ENCODE measurements at regions not wholly inside any gene's neighbourhood (a gene's known extent, or its start where the extent isn't known, plus 50 kb on each side); places are given as distances from the start of the nearest gene placed in this dataset.

- Histone ChIP-seq H3K4me3 (no peak overlapping the region), H3K36me3 (no peaks in the 10 kb centered on the region), H3K4me1 (no peaks in the 10 kb centered on the region), H3K27me3 (no peaks in the 10 kb centered on the region), H3K27ac (no peak overlapping the region), H3K9me3 (no peaks in the 10 kb centered on the region)
- TF ChIP-seq CTCF (IDR thresholded peaks at IDR 0.05), result no peak
- DNase-seq, result no peak
- intact Hi-C loops (cut with DNase I; ENCODE audit: low total_unique reads), result no loop called here
Measured at GRCh38 chr5:167730656-167731055, 560.8 kb upstream of the WWC1 start.

GRCh38 chr5:167731951-167732350 lies 559.5 kb upstream of the WWC1 start:
- no peak for TF ChIP-seq CTCF (IDR thresholded peaks at IDR 0.05)
- Histone ChIP-seq H3K4me1 (no peaks in the 10 kb centered on the region), H3K36me3 (no peaks in the 10 kb centered on the region), H3K27ac (no peak overlapping the region), H3K9me3 (no peaks in the 10 kb centered on the region), H3K27me3 (no peaks in the 10 kb centered on the region), H3K4me3 (no peak overlapping the region)
- intact Hi-C loops (cut with DNase I; ENCODE audit: low total_unique reads), result no loop called here
- no peak for DNase-seq

GRCh38 chr5:167732499-167732898 lies 558.9 kb upstream of the WWC1 start:
- no peak overlapping the region for H3K4me3 ChIP-seq
- intact Hi-C loops (cut with DNase I; ENCODE audit: low total_unique reads), result no loop called here
- no peaks in the 10 kb centered on the region for H3K4me1 ChIP-seq
- no peak for TF ChIP-seq CTCF (IDR thresholded peaks at IDR 0.05)
- no peak overlapping the region for H3K27ac ChIP-seq
- H3K36me3 ChIP-seq, result no peaks in the 10 kb centered on the region
- H3K9me3 ChIP-seq, result no peaks in the 10 kb centered on the region
- DNase-seq, result no peak
- H3K27me3 ChIP-seq, result peaks cover 0 to 5% of the 10 kb centered on the region in 2 donors

- Histone ChIP-seq H3K4me3 (no peak overlapping the region), H3K27me3 (peaks cover 0 to 5% of the 10 kb centered on the region in 2 donors), H3K36me3 (no peaks in the 10 kb centered on the region), H3K27ac (no peak overlapping the region), H3K9me3 (no peaks in the 10 kb centered on the region), H3K4me1 (no peaks in the 10 kb centered on the region)
- TF ChIP-seq CTCF (IDR thresholded peaks at IDR 0.05), result no peak
- intact Hi-C loops (cut with DNase I; ENCODE audit: low total_unique reads), result no loop called here
- no peak for DNase-seq
Measured at GRCh38 chr5:167736992-167737391, 554.5 kb upstream of the WWC1 start.

DNA sequence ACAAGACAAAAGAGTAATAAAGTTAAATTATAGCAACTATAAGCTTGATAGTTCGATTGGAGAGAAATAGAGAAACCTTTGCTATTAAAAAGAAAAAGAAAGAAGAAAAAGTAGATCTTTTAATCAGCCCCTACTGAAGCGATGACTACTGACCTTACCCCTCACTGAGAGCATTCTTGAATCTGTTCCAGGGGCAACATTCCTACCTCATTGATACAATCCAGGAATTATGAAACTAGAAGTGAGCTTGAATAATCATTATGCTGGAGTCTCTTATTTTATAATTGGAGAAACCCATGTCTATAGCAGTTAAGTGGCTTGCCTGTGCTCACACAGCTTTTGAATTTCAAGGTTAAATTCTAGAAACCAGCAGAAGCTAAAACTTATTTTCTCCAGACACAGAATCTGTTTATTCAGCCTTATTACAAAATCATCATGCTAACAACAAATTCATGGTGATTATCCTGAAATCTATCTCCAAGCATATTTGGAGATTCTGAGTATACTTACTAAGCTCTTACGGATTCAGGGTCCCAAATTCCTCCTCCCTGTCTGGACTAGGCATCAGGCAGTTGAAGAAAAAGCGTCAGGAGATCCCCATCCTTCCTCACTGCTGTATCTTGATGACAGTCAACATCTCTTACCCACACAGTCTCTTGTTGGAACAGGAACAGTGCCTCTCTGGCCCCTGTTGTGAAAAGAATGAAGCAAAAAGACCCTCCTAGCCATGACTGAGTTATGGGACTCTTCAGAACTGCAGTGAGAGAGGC lies 547.6 kb upstream of the WWC1 start:
- H3K4me3 ChIP-seq, result no peak overlapping the region
- no peak for DNase-seq
- H3K36me3 ChIP-seq, result no peaks in the 10 kb centered on the region
- TF ChIP-seq CTCF (IDR thresholded peaks at IDR 0.05), result no peak
- intact Hi-C loops (cut with DNase I; ENCODE audit: low total_unique reads), result no loop called here
- H3K27me3 ChIP-seq, result no peaks in the 10 kb centered on the region
- H3K9me3 ChIP-seq, result no peaks in the 10 kb centered on the region
- H3K27ac ChIP-seq, result no peak overlapping the region
- H3K4me1 ChIP-seq, result no peaks in the 10 kb centered on the region

Data from tibial artery (tissue), 4 donors.